GM18498 (cell line): ENCODE measurements at regions not wholly inside any gene's neighbourhood (a gene's known extent, or its start where the extent isn't known, plus 50 kb on each side); places are given as distances from the start of the nearest gene placed in this dataset.

Source experiments
- ATAC-seq: cut with Tn5 transposase; IDR thresholded peaks from one replicate; pipeline ENCODE4 v1.9.1; 2021; ENCODE audit warnings: mild to moderate bottlenecking, moderate library complexity; ENCODE audit not compliant: unreplicated experiment

- ATAC-seq, result no peak
These were observed 555.5 kb upstream of the TBL1XR1 start for GRCh38 chr3:177752831-177753230.

GRCh38 chr3:177753451-177754155 lies 556.3 kb upstream of the TBL1XR1 start:
- no peak for ATAC-seq

GRCh38 chr3:177754508-177754921 lies 557.2 kb upstream of the TBL1XR1 start:
- ATAC-seq, result no peak

- ATAC-seq, result no peak
These were observed 560.8 kb upstream of the TBL1XR1 start for GRCh38 chr3:177758126-177758525.

- ATAC-seq, result no peak
These were observed 563.5 kb upstream of the TBL1XR1 start for GRCh38 chr3:177760803-177761202.

GRCh38 chr3:177764377-177764912 lies 567.2 kb upstream of the TBL1XR1 start:
- ATAC-seq, result no peak

GRCh38 chr3:177764933-177765332 lies 567.7 kb upstream of the TBL1XR1 start:
- ATAC-seq, result no peak

GRCh38 chr3:177770383-177771230 lies 573.3 kb upstream of the TBL1XR1 start:
- no peak for ATAC-seq

GRCh38 chr3:177771780-177772179 lies 574.5 kb upstream of the TBL1XR1 start:
- ATAC-seq, result no peak

GRCh38 chr3:177772908-177773557 lies 575.8 kb upstream of the TBL1XR1 start:
- ATAC-seq, result no peak

- no peak for ATAC-seq
These were observed 576.4 kb upstream of the TBL1XR1 start for GRCh38 chr3:177773717-177774116.

- ATAC-seq, result no peak
These were observed 579.4 kb upstream of the TBL1XR1 start for GRCh38 chr3:177776661-177777101.

- ATAC-seq, result peak; percentile 95
These were observed 580.4 kb upstream of the TBL1XR1 start for GRCh38 chr3:177777699-177778098.

GRCh38 chr3:177778633-177779032 lies 581.4 kb upstream of the TBL1XR1 start:
- no peak for ATAC-seq

- ATAC-seq, result no peak
These were observed 584.4 kb upstream of the TBL1XR1 start for GRCh38 chr3:177781686-177782161.

GRCh38 chr3:177783338-177783737 lies 586.1 kb upstream of the TBL1XR1 start:
- no peak for ATAC-seq

- no peak for ATAC-seq
These were observed 586.5 kb upstream of the TBL1XR1 start for GRCh38 chr3:177783767-177784166.

- ATAC-seq, result no peak
These were observed 590.2 kb upstream of the TBL1XR1 start for GRCh38 chr3:177787279-177788041.

GRCh38 chr3:177789500-177789899 lies 592.2 kb upstream of the TBL1XR1 start:
- ATAC-seq, result no peak

- no peak for ATAC-seq
These were observed 595.2 kb upstream of the TBL1XR1 start for GRCh38 chr3:177792311-177793030.
